Motor neuron (in vitro differentiated cells): ENCODE measurements at regions not wholly inside any gene's neighbourhood (a gene's known extent, or its start where the extent isn't known, plus 50 kb on each side); places are given as distances from the start of the nearest gene placed in this dataset.

Experiments used
- ATAC-seq, 8 experiments: fragments of 200-7000 bp; cut with Tn5 transposase; replicated peaks in 6 of 8; 2 replicates each; pipeline ENCODE4 v1.8.0; 2021; ENCODE audit warnings: mild to moderate bottlenecking in 8 of 8, moderate library complexity in 8 of 8
- H3K27ac ChIP-seq, 2 donors: fragments of 250-450 bp; sonication (Bioruptor Pico); 2 replicates each; pipeline ENCODE4 v1.9.0; 2021; ENCODE audit warnings: antibody characterized with exemption in 2 of 2, mild to moderate bottlenecking in 2 of 2, moderate library complexity in 1 of 2
- H3K4me1 ChIP-seq, 2 donors: fragments of 250-450 bp; sonication (Bioruptor Pico); replicated peaks in 1 of 2; 2 replicates each; pipeline ENCODE4 v1.6.1; 2021; ENCODE audit warnings: antibody characterized with exemption in 2 of 2, mild to moderate bottlenecking in 2 of 2, moderate library complexity in 1 of 2
- H3K4me3 ChIP-seq, 5 donors: fragments of 250-450 bp; sonication (Bioruptor Pico); 2 replicates each; pipeline ENCODE4 v1.9.0; 2021; ENCODE audit warnings: antibody characterized with exemption in 5 of 5, mild to moderate bottlenecking in 5 of 5, moderate library complexity in 4 of 5
- WGBS, 10 experiments: fragments of 450-650 bp; shearing (Covaris generic); methylation state at CpG; one replicate each; pipeline ENCODE4 v1.0.0; 2022; 5-methylcytosine and 5-hydroxymethylcytosine counted together
- in situ Hi-C, 9 experiments: fragments of 400-800 bp; cut with MboI; loops; one replicate each; pipeline ENCODE4 v1.15.0; 2021; ENCODE audit warnings: low sequenced_read_pairs in 9 of 9, low pct_unique_long_range_greater_than_20kb in 2 of 9; ENCODE audit not compliant: unreplicated experiment in 9 of 9

GRCh38 chr17:55572139-55572538 is 60.9 kb upstream of the SMIM36 start:
- 76 to 100% (median 91%) methylated on average over 2 to 4 of the region's 4 CpGs; no CpG with 5 or more reads in 2 of the 10 experiments for WGBS, 10 experiments
- no peak for ATAC-seq
- Histone ChIP-seq H3K4me3 (no peak overlapping the region), H3K4me1 (peaks cover 8 to 16% of the 10 kb centered on the region in 2 donors), H3K27ac (no peak overlapping the region)
- in situ Hi-C loops: no loop called here

- Histone ChIP-seq H3K4me3 (no peak overlapping the region), H3K27ac (no peak overlapping the region), H3K4me1 (peaks cover 0 to 6% of the 10 kb centered on the region in 2 donors)
- 73 to 100% (median 93%) methylated on average over 1 to 2 of the region's 2 CpGs for WGBS, 10 experiments
- ATAC-seq: no peak
- in situ Hi-C loops: no loop called here
Measured at GRCh38 chr17:55571095-55571494, 59.8 kb upstream of the SMIM36 start.

GRCh38 chr17:55570391-55570790 is 59.1 kb upstream of the SMIM36 start:
- no peak overlapping the region for H3K4me3 ChIP-seq
- in situ Hi-C loops: no loop called here
- H3K4me1 ChIP-seq: peaks cover 0 to 5% of the 10 kb centered on the region in 2 donors
- ATAC-seq: peak in 2 of 8 experiments; percentile 41 to 51
- no peak overlapping the region for H3K27ac ChIP-seq
- WGBS, 10 experiments: 72 to 100% (median 84%) methylated on average over 2 to 5 of the region's 6 CpGs; no CpG with 5 or more reads in 6 of the 10 experiments

GRCh38 chr17:55567240-55568214 is 56.3 kb upstream of the SMIM36 start:
- peak in 2 of 8 experiments; percentile 49 to 69 for ATAC-seq
- H3K4me1 ChIP-seq: peaks cover 0 to 5% of the 10 kb centered on the region in 2 donors
- in situ Hi-C loops: no loop called here
- 14 to 100% (median 51%) methylated on average over 1 to 3 of the region's 6 CpGs; no CpG with 5 or more reads in 1 of the 10 experiments for WGBS, 10 experiments
- H3K4me3 ChIP-seq: no peak overlapping the region
- no peak overlapping the region for H3K27ac ChIP-seq

DNA sequence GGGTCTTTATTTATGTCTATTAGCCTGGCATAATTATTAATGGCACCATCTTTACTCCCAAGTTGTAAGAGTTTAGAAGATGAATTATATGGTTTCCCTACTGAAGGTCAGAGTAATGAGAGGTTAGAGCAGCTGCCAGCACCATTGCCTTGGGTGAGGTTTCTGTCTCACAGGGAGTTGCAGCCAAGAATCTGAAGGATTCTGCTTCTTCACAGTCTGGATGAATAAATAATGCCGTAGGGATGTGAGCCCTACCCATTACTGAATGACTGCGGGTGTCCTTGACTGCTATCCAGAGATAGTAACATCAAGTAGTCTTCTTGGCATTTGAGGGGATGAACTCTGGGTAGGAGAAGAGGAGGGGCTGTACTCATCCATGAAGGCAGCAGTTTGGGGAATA is 52.8 kb upstream of the SMIM36 start:
- 0 to 100% (median 100%) methylated on average over 1 to 2 of the region's 2 CpGs; no CpG with 5 or more reads in 7 of the 10 experiments for WGBS, 10 experiments
- no peak overlapping the region for H3K27ac ChIP-seq
- no peak overlapping the region for H3K4me3 ChIP-seq
- peaks cover 0 to 5% of the 10 kb centered on the region in 2 donors for H3K4me1 ChIP-seq
- in situ Hi-C loops: no loop called here
- peak in 3 of 8 experiments; percentile 77 to 94 (median 85) for ATAC-seq

DNA sequence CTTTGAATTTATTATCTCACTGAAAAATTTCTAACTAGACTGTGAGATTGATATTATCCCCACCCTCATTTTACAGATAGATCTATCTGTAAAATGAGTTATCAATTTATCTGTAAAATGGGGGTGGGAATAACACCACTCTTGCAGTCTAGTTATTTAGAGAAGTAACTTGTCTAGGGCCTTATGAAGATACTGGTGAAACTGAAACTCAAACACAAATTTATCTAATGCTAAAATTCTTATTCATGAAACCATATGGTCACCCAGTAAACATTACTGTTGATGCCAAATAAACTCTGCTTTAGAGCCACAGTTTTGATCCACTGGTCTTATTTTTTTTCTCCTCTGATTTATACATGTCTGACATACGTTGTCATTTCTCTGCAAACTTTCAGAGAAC is 52.1 kb upstream of the SMIM36 start:
- 14 to 88% (median 67%) methylated on average over 1 of the region's 1 CpG; no CpG with 5 or more reads in 3 of the 10 experiments for WGBS, 10 experiments
- no peak overlapping the region for H3K27ac ChIP-seq
- in situ Hi-C loops: no loop called here
- no peak for ATAC-seq
- H3K4me1 ChIP-seq: peaks cover 0 to 5% of the 10 kb centered on the region in 2 donors
- H3K4me3 ChIP-seq: no peak overlapping the region

DNA sequence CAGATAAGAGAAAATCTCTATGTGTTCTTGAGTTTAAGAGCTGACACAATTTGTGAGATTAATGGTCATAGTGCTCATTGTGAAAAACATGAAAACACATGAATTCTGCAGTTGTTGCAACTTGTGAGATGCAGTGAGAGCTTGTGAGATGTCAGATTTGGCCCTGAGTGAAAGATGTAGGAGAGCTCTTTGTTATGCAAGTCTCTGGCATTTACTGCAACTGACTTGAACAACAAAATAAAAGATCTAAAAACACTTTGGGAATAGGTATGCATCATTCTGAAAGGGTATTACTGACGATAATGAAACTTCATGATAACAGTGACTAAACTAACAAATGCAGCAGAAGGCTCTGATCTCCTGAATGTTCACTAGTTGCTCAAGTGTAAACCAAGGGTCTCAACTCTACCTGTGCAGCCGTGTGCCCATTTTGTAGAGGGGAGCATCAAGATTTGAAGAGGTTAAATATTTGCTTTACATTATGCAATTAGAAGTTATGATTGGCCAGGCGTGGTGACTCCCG is 50.8 kb upstream of the SMIM36 start:
- H3K27ac ChIP-seq: no peak overlapping the region
- in situ Hi-C loops: no loop called here
- no peaks in the 10 kb centered on the region for H3K4me1 ChIP-seq
- H3K4me3 ChIP-seq: no peak overlapping the region
- WGBS, 10 experiments: 31 to 92% (median 78%) methylated on average over 1 to 4 of the region's 4 CpGs
- no peak for ATAC-seq

- H3K4me3 ChIP-seq: no peak overlapping the region
- WGBS, 10 experiments: 60 to 92% (median 89%) methylated on average over 2 to 21 of the region's 26 CpGs; no CpG with 5 or more reads in 2 of the 10 experiments
- ATAC-seq: no peak
- H3K4me1 ChIP-seq: no peaks in the 10 kb centered on the region
- in situ Hi-C loops: no loop called here
- no peak overlapping the region for H3K27ac ChIP-seq
Measured at GRCh38 chr17:55561316-55561972, 50.2 kb upstream of the SMIM36 start.
